Activated T-cell treated with anti-CD3 and anti-CD28 coated beads, Interleukin-2, amount 50 U/mL, for 72 hours (primary cell): ENCODE measurements at regions not wholly inside any gene's neighbourhood (a gene's known extent, or its start where the extent isn't known, plus 50 kb on each side); places are given as distances from the start of the nearest gene placed in this dataset.
A peak's percentile ranks its signal among the peaks of the same experiment; 100 is the strongest.

Experiments used
- ATAC-seq, 2 donors: fragments of 150-1000 bp; cut with Tn5 transposase; replicated peaks in 1 of 2; 2 replicates each; pipeline ENCODE4 v1.10.0; 2021; ENCODE audit warnings: moderate library complexity in 2 of 2, mild to moderate bottlenecking in 1 of 2
- DNase-seq, 2 donors: peaks; one replicate each; pipeline ENCODE4 v3.0.0; 2021 to 2022; ENCODE audit warnings: mixed read lengths in 1 of 2
- H3K27ac Mint-ChIP-seq: one replicate; pipeline ENCODE4 v1.8.0; 2022; ENCODE audit warnings: mild to moderate bottlenecking, moderate library complexity, mixed read lengths
- H3K27me3 Mint-ChIP-seq: one replicate; pipeline ENCODE4 v1.8.0; 2022; ENCODE audit warnings: low read depth, mixed read lengths
- H3K36me3 Mint-ChIP-seq, 2 donors: one replicate each; pipeline ENCODE4 v1.8.0; 2022; ENCODE audit warnings: mixed read lengths in 2 of 2, mild to moderate bottlenecking in 1 of 2; ENCODE audit not compliant: insufficient read depth in 2 of 2
- H3K4me1 Mint-ChIP-seq: one replicate; pipeline ENCODE4 v1.8.0; 2022; ENCODE audit warnings: low read depth, mixed read lengths
- H3K4me3 Mint-ChIP-seq, 2 donors: one replicate each; pipeline ENCODE4 v1.8.0; 2022; ENCODE audit warnings: mild to moderate bottlenecking in 2 of 2, mixed read lengths in 2 of 2, moderate library complexity in 2 of 2
- H3K9me3 Mint-ChIP-seq, 2 donors: one replicate each; pipeline ENCODE4 v1.8.0; 2022; ENCODE audit warnings: mixed read lengths in 2 of 2

DNA sequence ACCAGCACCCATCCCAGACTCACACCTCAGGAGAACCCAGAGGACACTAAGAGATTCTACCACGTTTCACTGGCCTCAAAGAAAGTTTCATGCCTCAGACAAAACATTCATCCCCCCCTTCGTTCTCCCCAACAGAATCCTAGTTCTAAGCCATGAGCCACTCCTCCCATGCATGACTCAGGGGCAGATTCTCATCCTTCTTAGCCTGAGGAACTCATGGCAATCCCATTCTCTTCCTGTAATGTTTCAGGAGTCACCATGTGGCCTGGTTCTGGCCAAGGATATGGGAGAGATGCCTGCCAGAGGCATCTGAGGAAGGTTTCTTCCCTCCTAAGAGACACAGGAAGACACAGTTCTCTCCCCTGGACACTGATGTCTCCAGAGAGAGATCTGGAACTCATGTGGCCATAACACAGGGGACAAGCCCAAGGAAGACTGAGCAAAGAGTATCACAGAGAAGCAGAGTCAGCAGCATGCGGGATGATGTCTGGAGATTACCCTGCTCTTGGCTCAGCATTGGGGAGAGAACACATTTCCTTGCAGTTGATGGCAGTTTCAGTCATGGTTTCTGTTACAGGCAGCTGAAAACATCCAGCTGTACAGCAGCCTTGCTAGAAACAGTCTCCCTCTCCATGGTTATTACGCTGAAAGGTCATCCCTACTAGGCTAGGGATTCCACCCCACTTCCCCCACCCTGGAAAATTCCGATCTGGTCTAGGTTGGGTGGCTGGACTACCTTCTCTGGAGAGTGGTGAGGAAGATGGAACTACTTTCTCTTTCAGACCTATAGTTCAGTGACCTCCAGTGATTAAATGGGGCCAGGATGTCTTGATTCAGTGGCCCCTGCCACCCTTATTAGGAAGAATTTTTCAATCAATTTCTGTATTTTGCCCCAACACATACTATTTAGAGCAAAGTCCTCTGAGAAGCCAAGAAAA lies 115.4 kb downstream of the ZNF608 start:
- Mint-ChIP-seq H3K9me3 (peaks cover 0 to 3% of the 10 kb centered on the region in 2 donors), H3K27ac (no peak overlapping the region), H3K36me3 (no peaks in the 10 kb centered on the region), H3K27me3 (peaks cover 32% of the 10 kb centered on the region), H3K4me3 (no peak overlapping the region), H3K4me1 (no peaks in the 10 kb centered on the region)
- DNase-seq (no peak), ATAC-seq (no peak)

DNA sequence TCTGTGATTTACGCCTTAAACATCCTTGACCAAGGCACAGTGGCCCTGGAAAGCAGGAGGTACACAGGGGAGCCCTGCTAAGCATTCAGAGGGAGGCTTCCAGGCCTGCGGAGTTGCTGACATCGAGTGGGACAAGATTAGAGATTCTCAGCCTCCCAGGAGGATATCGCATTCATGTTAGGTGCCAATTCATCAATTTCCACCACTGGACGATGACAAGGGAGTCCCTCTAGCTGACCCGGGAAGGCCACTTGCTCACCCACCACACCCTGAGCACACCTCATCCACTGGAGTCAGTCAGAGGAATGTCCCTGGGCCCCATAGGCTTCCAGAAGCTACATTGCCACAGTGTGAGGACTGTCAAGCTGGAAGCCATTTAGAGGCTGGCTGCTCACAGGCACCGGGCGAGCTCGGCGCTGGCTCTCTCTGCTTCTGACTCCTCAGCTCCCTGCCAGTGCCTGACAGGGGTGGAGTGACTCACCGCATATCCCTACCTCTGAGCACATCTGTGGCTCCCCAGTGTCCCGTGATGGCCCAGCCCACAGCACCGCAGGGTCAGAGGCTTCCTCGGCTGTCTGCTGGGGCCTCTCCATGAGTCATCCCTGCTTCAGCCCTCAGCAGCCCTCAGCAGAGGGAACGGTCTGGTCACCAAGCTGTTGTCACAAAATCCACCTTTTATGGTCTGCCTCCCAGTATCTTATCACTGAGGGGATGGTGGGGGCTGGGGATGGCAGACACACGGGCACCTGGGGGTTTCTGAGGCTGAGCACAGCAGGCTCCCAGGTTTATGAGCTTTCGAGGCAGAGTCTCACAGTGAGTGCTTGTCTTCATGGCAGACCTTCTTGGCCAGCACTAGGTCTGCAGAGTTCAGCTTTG lies 117.5 kb downstream of the ZNF608 start:
- Mint-ChIP-seq H3K27me3 (peaks cover 37% of the 10 kb centered on the region), H3K4me3 (no peak overlapping the region), H3K9me3 (peaks cover 0 to 3% of the 10 kb centered on the region in 2 donors), H3K4me1 (no peaks in the 10 kb centered on the region), H3K36me3 (no peaks in the 10 kb centered on the region), H3K27ac (no peak overlapping the region)
- ATAC-seq = peak in 1 of 2 donors; percentile 23
- no peak for DNase-seq

DNA sequence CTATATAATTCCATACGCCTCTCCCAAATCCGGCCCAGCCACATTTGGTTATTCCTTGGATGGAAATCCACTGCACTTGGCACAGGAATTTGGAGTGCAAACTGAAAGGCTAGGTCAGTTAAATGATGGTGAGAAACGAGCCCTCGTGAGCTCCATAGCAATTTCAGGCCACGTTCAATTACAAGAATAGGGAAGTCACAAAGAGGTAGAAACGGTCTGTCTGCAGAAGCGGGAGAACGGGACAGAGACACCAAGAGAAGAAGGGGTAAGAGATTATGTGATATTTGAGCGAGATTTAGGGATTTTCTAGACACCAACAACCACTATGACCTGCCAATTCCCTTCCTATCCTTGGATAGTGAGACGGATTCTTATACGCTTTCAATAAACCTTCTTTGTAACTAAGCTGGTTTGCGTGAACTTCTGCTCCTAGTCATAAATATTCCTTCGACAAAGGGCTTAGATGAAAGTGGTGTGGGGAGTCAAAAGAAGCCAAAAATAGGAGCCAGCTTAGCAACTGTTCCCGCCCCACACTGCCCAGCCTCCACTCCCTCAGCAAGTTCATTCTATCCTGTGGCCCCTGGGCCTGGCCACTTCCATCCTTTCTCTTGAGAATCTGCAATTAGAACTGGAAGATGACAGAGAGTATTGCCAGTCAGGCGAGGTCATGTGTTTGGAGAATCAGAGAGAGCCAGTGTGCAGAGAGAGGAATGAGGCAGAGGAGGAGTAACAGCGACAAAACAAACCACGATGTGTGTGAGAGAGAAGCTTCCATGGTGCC lies 118.4 kb downstream of the ZNF608 start:
- no peak for DNase-seq
- no peak for ATAC-seq
- Mint-ChIP-seq H3K9me3 (peaks cover 0 to 3% of the 10 kb centered on the region in 2 donors), H3K4me1 (no peaks in the 10 kb centered on the region), H3K4me3 (no peak overlapping the region), H3K36me3 (no peaks in the 10 kb centered on the region), H3K27ac (no peak overlapping the region), H3K27me3 (peaks cover 37% of the 10 kb centered on the region)

- Mint-ChIP-seq H3K9me3 (no peaks in the 10 kb centered on the region), H3K36me3 (no peaks in the 10 kb centered on the region), H3K4me1 (no peaks in the 10 kb centered on the region), H3K27me3 (peaks cover 32% of the 10 kb centered on the region), H3K27ac (no peak overlapping the region), H3K4me3 (no peak overlapping the region)
- ATAC-seq (no peak), DNase-seq (no peak)
These were observed 120.4 kb downstream of the ZNF608 start for GRCh38 chr5:124626053-124626452.

GRCh38 chr5:124623265-124623664 lies 123.2 kb downstream of the ZNF608 start:
- no peaks in the 10 kb centered on the region for H3K9me3 Mint-ChIP-seq
- H3K27ac Mint-ChIP-seq = no peak overlapping the region
- peaks cover 40% of the 10 kb centered on the region for H3K27me3 Mint-ChIP-seq
- ATAC-seq (no peak), DNase-seq (no peak)
- H3K36me3 Mint-ChIP-seq = no peaks in the 10 kb centered on the region
- H3K4me1 Mint-ChIP-seq = no peaks in the 10 kb centered on the region
- H3K4me3 Mint-ChIP-seq = no peak overlapping the region

DNA sequence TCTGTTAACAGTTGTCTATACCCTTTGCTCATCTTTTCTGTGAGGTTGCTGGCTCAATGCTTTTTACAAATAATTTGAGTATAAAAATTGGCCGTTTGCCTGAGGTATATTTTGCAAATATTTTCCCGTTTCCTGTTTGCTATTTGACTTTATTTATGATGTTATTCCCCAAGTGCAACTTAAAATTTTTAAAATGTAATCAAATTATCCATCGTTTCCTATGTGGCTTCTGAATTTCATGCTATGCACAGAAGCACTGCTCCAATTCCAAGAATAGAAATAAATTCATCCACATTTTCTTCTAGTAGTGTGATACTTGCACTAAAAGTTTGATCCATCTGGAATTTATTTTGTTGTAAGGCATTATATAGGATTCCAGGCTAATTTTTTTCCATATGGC lies 123.6 kb downstream of the ZNF608 start:
- no peaks in the 10 kb centered on the region for H3K36me3 Mint-ChIP-seq
- ATAC-seq (no peak), DNase-seq (no peak)
- H3K4me1 Mint-ChIP-seq = no peaks in the 10 kb centered on the region
- no peak overlapping the region for H3K4me3 Mint-ChIP-seq
- H3K9me3 Mint-ChIP-seq = no peaks in the 10 kb centered on the region
- no peak overlapping the region for H3K27ac Mint-ChIP-seq
- H3K27me3 Mint-ChIP-seq = peaks cover 36% of the 10 kb centered on the region

DNA sequence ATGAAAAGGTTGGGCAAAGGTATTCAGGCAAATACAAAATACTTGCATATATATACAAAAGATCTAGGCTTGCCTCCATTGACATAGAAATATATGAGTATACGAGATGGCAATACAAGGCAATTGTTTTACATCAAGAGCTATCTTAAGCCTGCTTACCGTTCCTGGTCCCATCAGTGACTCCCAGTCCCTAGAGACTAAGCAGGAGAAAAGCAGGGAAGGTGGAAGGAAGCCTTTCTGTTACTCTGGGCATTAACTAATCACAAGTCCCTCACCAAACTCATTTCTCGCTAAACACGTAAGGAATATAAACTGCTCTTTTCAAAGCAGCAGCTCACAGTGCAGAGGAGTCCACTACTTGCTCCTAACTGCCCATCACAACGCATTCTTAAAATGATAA lies 125.2 kb downstream of the ZNF608 start:
- ATAC-seq = no peak
- Mint-ChIP-seq H3K36me3 (no peaks in the 10 kb centered on the region), H3K27me3 (peaks cover 42% of the 10 kb centered on the region), H3K27ac (no peak overlapping the region), H3K4me1 (no peaks in the 10 kb centered on the region), H3K9me3 (no peaks in the 10 kb centered on the region), H3K4me3 (no peak overlapping the region)
- no peak for DNase-seq

GRCh38 chr5:124620743-124621142 lies 125.7 kb downstream of the ZNF608 start:
- H3K4me3 Mint-ChIP-seq = no peak overlapping the region
- ATAC-seq = no peak
- no peaks in the 10 kb centered on the region for H3K9me3 Mint-ChIP-seq
- H3K36me3 Mint-ChIP-seq = no peaks in the 10 kb centered on the region
- H3K4me1 Mint-ChIP-seq = no peaks in the 10 kb centered on the region
- no peak overlapping the region for H3K27ac Mint-ChIP-seq
- peaks cover 42% of the 10 kb centered on the region for H3K27me3 Mint-ChIP-seq
- DNase-seq = no peak

DNA sequence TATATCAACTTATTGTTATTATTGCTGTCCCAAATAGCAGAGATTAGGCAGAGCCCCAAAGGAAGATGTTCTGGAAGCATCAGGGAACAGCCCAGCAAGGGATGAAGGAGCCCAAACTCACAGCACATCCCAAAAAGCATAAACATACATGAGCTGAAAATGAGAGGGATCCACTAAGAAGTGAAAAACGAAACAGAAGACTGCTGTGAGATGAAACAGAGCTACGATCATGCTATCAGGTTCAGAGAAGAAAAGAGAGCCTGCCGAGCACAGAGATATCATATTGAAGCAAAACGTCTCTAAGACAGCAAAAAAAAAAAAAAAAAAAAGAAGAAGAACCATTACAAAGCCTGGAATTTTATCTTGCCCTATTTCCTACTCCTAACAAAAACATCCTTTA lies 127.3 kb downstream of the ZNF608 start:
- Mint-ChIP-seq H3K9me3 (no peaks in the 10 kb centered on the region), H3K27me3 (peaks cover 47% of the 10 kb centered on the region), H3K27ac (peak overlapping the region; percentile 42), H3K4me3 (no peak overlapping the region), H3K4me1 (no peaks in the 10 kb centered on the region), H3K36me3 (no peaks in the 10 kb centered on the region)
- no peak for ATAC-seq
- no peak for DNase-seq

GRCh38 chr5:124617787-124618186 lies 128.7 kb downstream of the ZNF608 start:
- Mint-ChIP-seq H3K4me1 (no peaks in the 10 kb centered on the region), H3K36me3 (no peaks in the 10 kb centered on the region), H3K27me3 (peaks cover 47% of the 10 kb centered on the region), H3K9me3 (no peaks in the 10 kb centered on the region), H3K4me3 (no peak overlapping the region), H3K27ac (no peak overlapping the region)
- no peak for ATAC-seq
- no peak for DNase-seq

GRCh38 chr5:124614836-124615385 lies 131.5 kb downstream of the ZNF608 start:
- ATAC-seq (no peak), DNase-seq (no peak)
- no peaks in the 10 kb centered on the region for H3K9me3 Mint-ChIP-seq
- no peaks in the 10 kb centered on the region for H3K36me3 Mint-ChIP-seq
- peaks cover 34% of the 10 kb centered on the region for H3K27me3 Mint-ChIP-seq
- H3K4me3 Mint-ChIP-seq = no peak overlapping the region
- H3K4me1 Mint-ChIP-seq = no peaks in the 10 kb centered on the region
- H3K27ac Mint-ChIP-seq = no peak overlapping the region

DNA sequence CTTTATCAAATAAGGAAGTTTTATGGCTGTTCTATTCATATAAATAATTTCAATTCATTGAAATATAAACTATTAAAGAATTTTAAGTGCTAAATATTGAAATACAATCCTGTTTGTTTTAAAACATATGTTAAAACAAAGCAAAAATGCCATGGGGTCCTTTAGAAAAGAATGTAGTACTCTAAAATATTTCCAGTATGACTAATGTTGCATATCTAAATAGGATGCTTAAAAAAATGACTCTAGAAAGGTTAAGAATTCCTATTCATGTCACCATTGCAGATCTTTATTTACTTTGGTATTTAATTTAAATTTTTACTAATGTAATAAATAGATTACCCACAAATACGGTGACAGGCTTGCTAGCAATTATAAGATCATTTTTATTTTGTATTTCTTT lies 132.3 kb downstream of the ZNF608 start:
- no peak for ATAC-seq
- DNase-seq = no peak
- Mint-ChIP-seq H3K4me1 (no peaks in the 10 kb centered on the region), H3K36me3 (no peaks in the 10 kb centered on the region), H3K4me3 (no peak overlapping the region), H3K9me3 (peaks cover 0 to 3% of the 10 kb centered on the region in 2 donors), H3K27me3 (peaks cover 28% of the 10 kb centered on the region), H3K27ac (no peak overlapping the region)
